Stomach (tissue), 4 donors: ENCODE measurements at regions not wholly inside any gene's neighbourhood (a gene's known extent, or its start where the extent isn't known, plus 50 kb on each side); places are given as distances from the start of the nearest gene placed in this dataset.

ENCODE experiments used
- CTCF ChIP-seq, 7 experiments: fragments of 450-650 bp in 4 of 7; fragments of 200-600 bp in 3 of 7; sonication (generic) in 3 of 7; IDR thresholded peaks; one replicate each; pipeline ENCODE4 v1.5.1; 2016 to 2019; ENCODE audit warnings: antibody characterized with exemption in 7 of 7, control low read depth in 2 of 7, mild to moderate bottlenecking in 1 of 7
- EP300 ChIP-seq: sonication (generic); formaldehyde crosslinking; IDR thresholded peaks from one replicate; pipeline ENCODE4 v1.6.1; 2017; ENCODE audit warnings: antibody characterized with exemption
- POLR2A ChIP-seq, 4 donors: fragments of 450-650 bp; IDR thresholded peaks; one replicate each; pipeline ENCODE4 v1.6.1; 2016; ENCODE audit warnings: antibody characterized with exemption in 4 of 4, control low read depth in 2 of 4, mild to moderate bottlenecking in 1 of 4, moderate library complexity in 1 of 4
- POLR2AphosphoS5 ChIP-seq, 3 donors: sonication (generic); formaldehyde crosslinking; IDR thresholded peaks; one replicate each; pipeline ENCODE4 v1.6.1; 2016; ENCODE audit warnings: antibody characterized with exemption in 3 of 3

GRCh38 chr21:35206141-35207125, 157.3 kb upstream of the RUNX1 start:
- TF ChIP-seq CTCF (IDR thresholded peaks at IDR 0.05) = no peak
- TF ChIP-seq POLR2A (IDR thresholded peaks at IDR 0.05) = no peak
- no peak for TF ChIP-seq EP300
- peak in 1 of 3 donors; percentile 8 for TF ChIP-seq POLR2AphosphoS5 (IDR thresholded peaks at IDR 0.05)
